ENCODE measurements at regions not wholly inside any gene's neighbourhood (a gene's known extent, or its start where the extent isn't known, plus 50 kb on each side); places are given as distances from the start of the nearest gene placed in this dataset.
A peak's percentile ranks its signal among the peaks of the same experiment; 100 is the strongest.

DNA sequence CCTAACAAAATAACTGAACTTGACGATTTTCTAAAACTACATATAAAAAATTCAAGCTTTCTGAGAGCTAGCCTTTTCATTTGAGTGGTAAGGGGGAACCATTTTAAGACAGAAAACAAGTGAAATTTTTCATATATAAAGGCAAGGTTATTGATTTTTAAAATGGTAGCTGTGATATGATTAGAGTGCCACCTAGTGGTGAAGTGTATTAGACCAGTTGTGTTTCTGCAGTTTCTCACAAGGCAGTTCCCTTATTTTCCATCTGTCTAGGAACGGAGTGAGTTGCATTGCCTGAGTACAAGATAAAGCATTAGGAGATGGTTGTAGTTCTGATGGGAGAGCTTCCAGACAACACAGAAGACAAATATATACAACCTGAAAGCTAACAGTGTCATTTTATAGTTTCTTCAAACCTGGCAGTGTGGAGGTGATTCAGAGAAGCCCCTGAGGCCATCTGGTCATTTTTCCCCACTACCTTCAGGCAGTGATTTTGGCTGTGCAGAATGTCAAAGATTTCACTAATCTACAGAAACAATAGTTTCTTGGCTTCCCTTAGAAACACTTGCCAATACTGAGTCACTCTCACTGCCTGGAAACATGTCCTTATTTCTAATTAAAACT is 180.8 kb downstream of the C12orf50 start:
- Mint-ChIP-seq H3K36me3 (no peaks in the 10 kb centered on the region), H3K9me3 (no peaks in the 10 kb centered on the region), H3K27me3 (ENCODE audit: low read depth in 2 of 2) (no peaks in the 10 kb centered on the region), H3K4me1 (no peaks in the 10 kb centered on the region), H3K4me3 (no peak overlapping the region), H3K27ac (no peak overlapping the region)
- TF ChIP-seq, protein P1, sequence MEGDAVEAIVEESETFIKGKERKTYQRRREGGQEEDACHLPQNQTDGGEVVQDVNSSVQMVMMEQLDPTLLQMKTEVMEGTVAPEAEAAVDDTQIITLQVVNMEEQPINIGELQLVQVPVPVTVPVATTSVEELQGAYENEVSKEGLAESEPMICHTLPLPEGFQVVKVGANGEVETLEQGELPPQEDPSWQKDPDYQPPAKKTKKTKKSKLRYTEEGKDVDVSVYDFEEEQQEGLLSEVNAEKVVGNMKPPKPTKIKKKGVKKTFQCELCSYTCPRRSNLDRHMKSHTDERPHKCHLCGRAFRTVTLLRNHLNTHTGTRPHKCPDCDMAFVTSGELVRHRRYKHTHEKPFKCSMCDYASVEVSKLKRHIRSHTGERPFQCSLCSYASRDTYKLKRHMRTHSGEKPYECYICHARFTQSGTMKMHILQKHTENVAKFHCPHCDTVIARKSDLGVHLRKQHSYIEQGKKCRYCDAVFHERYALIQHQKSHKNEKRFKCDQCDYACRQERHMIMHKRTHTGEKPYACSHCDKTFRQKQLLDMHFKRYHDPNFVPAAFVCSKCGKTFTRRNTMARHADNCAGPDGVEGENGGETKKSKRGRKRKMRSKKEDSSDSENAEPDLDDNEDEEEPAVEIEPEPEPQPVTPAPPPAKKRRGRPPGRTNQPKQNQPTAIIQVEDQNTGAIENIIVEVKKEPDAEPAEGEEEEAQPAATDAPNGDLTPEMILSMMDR (IDR thresholded peaks at IDR 0.05), result peak; percentile 61
- Histone ChIP-seq H3K4me1 (ENCODE audit: control insufficient read depth, insufficient read depth, low read length) (no peaks in the 10 kb centered on the region), H3K27me3 (ENCODE audit: control insufficient read depth, insufficient read depth, low read length) (no peaks in the 10 kb centered on the region), H3K27ac (ENCODE audit: low read length) (no peak overlapping the region), H3K36me3 (ENCODE audit: control insufficient read depth, insufficient read depth, low read length) (no peaks in the 10 kb centered on the region), H3K9me3 (ENCODE audit: control insufficient read depth, insufficient read depth, low read length) (no peaks in the 10 kb centered on the region), H3K4me3 (ENCODE audit: low read length) (no peak overlapping the region)
- no CpG with 5 or more reads among the region's 2 CpGs for WGBS (ENCODE audit: insufficient coverage)
- ATAC-seq (no peak), DNase-seq (peak in 1 of 2 donors; percentile 50)
- intact Hi-C loops (cut with micrococcal nuclease), result no loop called here

DNA sequence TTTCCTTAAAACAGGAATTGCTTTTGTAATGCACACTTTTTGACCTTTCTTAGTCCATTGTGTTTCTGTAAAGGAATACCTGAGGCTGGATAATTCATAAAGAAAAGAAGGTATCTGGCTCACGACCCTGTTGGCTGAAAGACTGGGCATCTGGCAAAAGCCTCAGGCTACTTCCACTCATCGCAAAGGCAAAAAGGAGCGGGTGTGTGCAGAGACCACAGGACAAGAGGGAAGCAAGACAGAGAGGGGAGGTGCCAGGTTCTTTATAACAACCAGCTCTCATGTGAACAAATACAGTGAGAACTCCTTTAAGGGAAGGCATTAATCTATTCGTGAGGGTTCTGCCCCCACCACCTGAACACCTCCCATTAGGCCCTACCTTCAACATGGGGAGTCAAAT is 182.1 kb downstream of the C12orf50 start:
- WGBS (ENCODE audit: insufficient coverage), result 87% methylated on average over 4 of the region's 4 CpGs
- no peaks in the 10 kb centered on the region for H3K4me1 Mint-ChIP-seq
- Histone ChIP-seq H3K4me3 (ENCODE audit: low read length) (no peak overlapping the region), H3K27ac (ENCODE audit: low read length) (no peak overlapping the region), H3K9me3 (ENCODE audit: control insufficient read depth, insufficient read depth, low read length) (no peaks in the 10 kb centered on the region), H3K4me1 (ENCODE audit: control insufficient read depth, insufficient read depth, low read length) (no peaks in the 10 kb centered on the region), H3K36me3 (ENCODE audit: control insufficient read depth, insufficient read depth, low read length) (no peaks in the 10 kb centered on the region), H3K27me3 (ENCODE audit: control insufficient read depth, insufficient read depth, low read length) (no peaks in the 10 kb centered on the region)
- no peak overlapping the region for H3K27ac Mint-ChIP-seq
- no peaks in the 10 kb centered on the region for H3K36me3 Mint-ChIP-seq
- H3K9me3 Mint-ChIP-seq, result no peaks in the 10 kb centered on the region
- DNase-seq (no peak), ATAC-seq (no peak)
- TF ChIP-seq, protein P1 (IDR thresholded peaks at IDR 0.05), result no peak
- no peaks in the 10 kb centered on the region for H3K27me3 Mint-ChIP-seq (ENCODE audit: low read depth in 2 of 2)
- no peak overlapping the region for H3K4me3 Mint-ChIP-seq
- intact Hi-C loops (cut with micrococcal nuclease), result no loop called here

DNA sequence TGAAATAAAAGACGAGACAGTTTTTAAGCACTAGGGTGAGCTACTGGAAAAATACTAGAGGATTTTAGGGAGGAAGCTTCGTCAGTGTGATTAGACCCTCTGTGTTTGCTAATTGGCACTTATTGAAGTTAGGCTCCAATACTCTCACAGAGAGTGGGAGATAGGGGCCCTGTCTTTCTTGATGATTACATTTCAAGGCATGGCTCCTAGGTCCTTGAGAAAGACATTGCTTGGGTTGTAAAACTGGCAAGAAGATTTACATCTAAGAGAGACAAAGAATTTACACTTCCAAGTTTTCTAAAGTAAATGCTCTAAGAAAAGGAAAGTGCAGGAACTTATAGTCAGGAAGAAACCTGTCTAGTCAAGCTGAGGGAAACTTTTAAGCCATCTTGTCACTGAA is 183.2 kb downstream of the C12orf50 start:
- no peaks in the 10 kb centered on the region for H3K27me3 Mint-ChIP-seq (ENCODE audit: low read depth in 2 of 2)
- ATAC-seq (no peak), DNase-seq (no peak)
- no peaks in the 10 kb centered on the region for H3K9me3 ChIP-seq (ENCODE audit: control insufficient read depth, insufficient read depth, low read length)
- H3K4me1 ChIP-seq (ENCODE audit: control insufficient read depth, insufficient read depth, low read length), result no peaks in the 10 kb centered on the region
- no peaks in the 10 kb centered on the region for H3K36me3 Mint-ChIP-seq
- no peak overlapping the region for H3K27ac ChIP-seq (ENCODE audit: low read length)
- no peak overlapping the region for H3K4me3 ChIP-seq (ENCODE audit: low read length)
- TF ChIP-seq, protein P1 (IDR thresholded peaks at IDR 0.05), result no peak
- no peaks in the 10 kb centered on the region for H3K36me3 ChIP-seq (ENCODE audit: control insufficient read depth, insufficient read depth, low read length)
- H3K9me3 Mint-ChIP-seq, result no peaks in the 10 kb centered on the region
- 91% methylated on average over 2 of the region's 2 CpGs for WGBS (ENCODE audit: insufficient coverage)
- H3K4me1 Mint-ChIP-seq, result no peaks in the 10 kb centered on the region
- no peak overlapping the region for H3K27ac Mint-ChIP-seq
- no peak overlapping the region for H3K4me3 Mint-ChIP-seq
- intact Hi-C loops (cut with micrococcal nuclease), result no loop called here
- no peaks in the 10 kb centered on the region for H3K27me3 ChIP-seq (ENCODE audit: control insufficient read depth, insufficient read depth, low read length)

DNA sequence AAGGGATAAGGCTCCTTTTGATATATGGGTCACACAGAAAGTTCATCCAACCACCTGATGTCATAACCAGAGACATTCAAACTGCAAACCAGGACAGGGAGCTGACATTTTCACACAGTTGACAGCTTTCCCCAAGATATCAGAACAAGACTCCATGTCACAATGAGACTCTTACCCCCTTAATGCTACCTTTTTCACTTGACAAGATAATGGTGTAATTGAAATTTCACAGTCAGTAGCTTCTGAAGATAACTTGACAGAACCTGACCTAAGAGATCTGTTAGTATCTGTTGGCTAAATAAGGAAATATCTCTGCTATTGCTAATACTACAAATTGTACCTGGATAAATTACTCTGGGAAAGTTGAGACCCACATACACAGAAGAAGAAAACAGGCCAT is 187.3 kb downstream of the C12orf50 start:
- Histone ChIP-seq H3K36me3 (ENCODE audit: control insufficient read depth, insufficient read depth, low read length) (no peaks in the 10 kb centered on the region), H3K4me1 (ENCODE audit: control insufficient read depth, insufficient read depth, low read length) (no peaks in the 10 kb centered on the region), H3K9me3 (ENCODE audit: control insufficient read depth, insufficient read depth, low read length) (no peaks in the 10 kb centered on the region), H3K4me3 (ENCODE audit: low read length) (no peak overlapping the region), H3K27me3 (ENCODE audit: control insufficient read depth, insufficient read depth, low read length) (no peaks in the 10 kb centered on the region), H3K27ac (ENCODE audit: low read length) (no peak overlapping the region)
- Mint-ChIP-seq H3K36me3 (no peaks in the 10 kb centered on the region), H3K27me3 (ENCODE audit: low read depth in 2 of 2) (no peaks in the 10 kb centered on the region), H3K4me1 (no peaks in the 10 kb centered on the region), H3K4me3 (no peak overlapping the region), H3K9me3 (peaks cover 3 to 7% of the 10 kb centered on the region in 2 donors), H3K27ac (no peak overlapping the region)
- no peak for ATAC-seq
- TF ChIP-seq, protein P1 (IDR thresholded peaks at IDR 0.05), result no peak
- intact Hi-C loops (cut with micrococcal nuclease), result no loop called here
- no peak for DNase-seq
